Stomach (tissue), 4 donors: ENCODE measurements at regions not wholly inside any gene's neighbourhood (a gene's known extent, or its start where the extent isn't known, plus 50 kb on each side); places are given as distances from the start of the nearest gene placed in this dataset.

Source experiments
- EP300 ChIP-seq: sonication (generic); formaldehyde crosslinking; IDR thresholded peaks from one replicate; pipeline ENCODE4 v1.6.1; 2017; ENCODE audit warnings: antibody characterized with exemption
- TF ChIP-seq, protein P1 (sequence below), 7 experiments: fragments of 450-650 bp in 4 of 7; fragments of 200-600 bp in 3 of 7; sonication (generic) in 3 of 7; IDR thresholded peaks; one replicate each; pipeline ENCODE4 v1.5.1; 2016 to 2019; ENCODE audit warnings: antibody characterized with exemption in 7 of 7, control low read depth in 2 of 7, mild to moderate bottlenecking in 1 of 7

DNA sequence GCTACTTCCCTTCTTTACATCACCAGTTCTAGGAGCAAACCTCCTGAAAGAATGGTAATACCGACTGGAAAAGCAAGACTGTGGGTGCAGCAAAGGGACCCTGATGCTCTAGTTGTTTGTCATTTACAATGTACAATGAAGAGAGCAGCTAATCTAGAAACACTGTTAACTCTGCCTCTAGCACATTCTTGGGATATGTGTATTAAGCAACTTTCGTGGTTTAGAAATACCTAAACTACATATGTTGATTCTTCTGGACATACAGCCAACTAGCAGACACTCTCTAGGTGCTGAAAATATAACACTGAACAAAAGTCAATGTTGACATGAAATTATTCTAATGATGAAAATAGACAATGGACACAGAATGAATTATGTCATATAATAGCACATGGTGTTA is 440.3 kb upstream of the MC4R start:
- TF ChIP-seq, protein P1, sequence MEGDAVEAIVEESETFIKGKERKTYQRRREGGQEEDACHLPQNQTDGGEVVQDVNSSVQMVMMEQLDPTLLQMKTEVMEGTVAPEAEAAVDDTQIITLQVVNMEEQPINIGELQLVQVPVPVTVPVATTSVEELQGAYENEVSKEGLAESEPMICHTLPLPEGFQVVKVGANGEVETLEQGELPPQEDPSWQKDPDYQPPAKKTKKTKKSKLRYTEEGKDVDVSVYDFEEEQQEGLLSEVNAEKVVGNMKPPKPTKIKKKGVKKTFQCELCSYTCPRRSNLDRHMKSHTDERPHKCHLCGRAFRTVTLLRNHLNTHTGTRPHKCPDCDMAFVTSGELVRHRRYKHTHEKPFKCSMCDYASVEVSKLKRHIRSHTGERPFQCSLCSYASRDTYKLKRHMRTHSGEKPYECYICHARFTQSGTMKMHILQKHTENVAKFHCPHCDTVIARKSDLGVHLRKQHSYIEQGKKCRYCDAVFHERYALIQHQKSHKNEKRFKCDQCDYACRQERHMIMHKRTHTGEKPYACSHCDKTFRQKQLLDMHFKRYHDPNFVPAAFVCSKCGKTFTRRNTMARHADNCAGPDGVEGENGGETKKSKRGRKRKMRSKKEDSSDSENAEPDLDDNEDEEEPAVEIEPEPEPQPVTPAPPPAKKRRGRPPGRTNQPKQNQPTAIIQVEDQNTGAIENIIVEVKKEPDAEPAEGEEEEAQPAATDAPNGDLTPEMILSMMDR (IDR thresholded peaks at IDR 0.05), result no peak
- no peak for TF ChIP-seq EP300
